GM12875 (cell line): ENCODE measurements at regions not wholly inside any gene's neighbourhood (a gene's known extent, or its start where the extent isn't known, plus 50 kb on each side); places are given as distances from the start of the nearest gene placed in this dataset.

Source experiments
- H3K4me3 ChIP-seq: one replicate; pipeline ENCODE4 v1.5.1; 2011; ENCODE audit warnings: low read depth, low read length, control low read depth
- CTCF ChIP-seq: IDR thresholded peaks from 2 replicates; pipeline ENCODE4 v1.5.1; 2011; ENCODE audit warnings: low read depth, mild to moderate bottlenecking, control low read depth, inconsistent platforms, low read length, moderate library complexity, borderline replicate concordance; ENCODE audit not compliant: insufficient read depth

- TF ChIP-seq CTCF = no peak
- H3K4me3 ChIP-seq = no peak overlapping the region
Observed at GRCh38 chr1:106789686-106790085, 266.8 kb upstream of the PRMT6 start.

GRCh38 chr1:106791041-106791440, 265.4 kb upstream of the PRMT6 start:
- TF ChIP-seq CTCF = no peak
- no peak overlapping the region for H3K4me3 ChIP-seq

- no peak for TF ChIP-seq CTCF
- no peak overlapping the region for H3K4me3 ChIP-seq
Observed at GRCh38 chr1:106793651-106794050, 262.8 kb upstream of the PRMT6 start.

GRCh38 chr1:106798991-106799390, 257.5 kb upstream of the PRMT6 start:
- no peak overlapping the region for H3K4me3 ChIP-seq
- TF ChIP-seq CTCF = no peak

GRCh38 chr1:106802181-106802580, 254.3 kb upstream of the PRMT6 start:
- no peak for TF ChIP-seq CTCF
- no peak overlapping the region for H3K4me3 ChIP-seq

GRCh38 chr1:106814418-106814817, 242.1 kb upstream of the PRMT6 start:
- H3K4me3 ChIP-seq = no peak overlapping the region
- TF ChIP-seq CTCF = no peak

- H3K4me3 ChIP-seq = no peak overlapping the region
- no peak for TF ChIP-seq CTCF
Observed at GRCh38 chr1:106817575-106817974, 238.9 kb upstream of the PRMT6 start.
